Mesenteric fat pad (tissue), 1 donor: ENCODE measurements at regions not wholly inside any gene's neighbourhood (a gene's known extent, or its start where the extent isn't known, plus 50 kb on each side); places are given as distances from the start of the nearest gene placed in this dataset.
"Not testable (repeated sequence)": the region's sequence is repeated elsewhere in the genome, so short reads cannot be mapped to it uniquely, and the experiment has no call there.

Experiments used
- DNase-seq: peaks from one replicate; pipeline ENCODE4 v3.0.0-alpha.2; 2020; ENCODE audit warnings: low spot score
- donor health status: DM: yes; HTN: yes; CAD: no.

- no peak for DNase-seq
Measured at GRCh38 chr17:71067669-71068407, 898.5 kb downstream of the KCNJ2 start.

GRCh38 chr17:71068408-71068750, 899.0 kb downstream of the KCNJ2 start:
- DNase-seq = no peak

- no peak for DNase-seq
Measured at GRCh38 chr17:71071041-71071440, 901.7 kb downstream of the KCNJ2 start.

GRCh38 chr17:71071837-71072236, 902.5 kb downstream of the KCNJ2 start:
- no peak for DNase-seq

- DNase-seq = no peak
Measured at GRCh38 chr17:71080937-71081336, 911.6 kb downstream of the KCNJ2 start.

GRCh38 chr17:71081666-71082065, 912.3 kb downstream of the KCNJ2 start:
- DNase-seq = no peak

- no peak for DNase-seq
Measured at GRCh38 chr17:71084219-71084618, 914.9 kb downstream of the KCNJ2 start.

GRCh38 chr17:71084838-71085237, 915.5 kb downstream of the KCNJ2 start:
- DNase-seq = no peak

GRCh38 chr17:71085238-71086033, 916.1 kb downstream of the KCNJ2 start:
- DNase-seq = no peak

GRCh38 chr17:71089431-71089830, 920.1 kb downstream of the KCNJ2 start:
- no peak for DNase-seq

GRCh38 chr17:71098071-71098470, 928.7 kb downstream of the KCNJ2 start:
- DNase-seq = no peak

GRCh38 chr17:71099003-71099714, 929.8 kb downstream of the KCNJ2 start:
- DNase-seq = no peak

- no peak for DNase-seq
Measured at GRCh38 chr17:71102777-71103176, 933.4 kb downstream of the KCNJ2 start.

GRCh38 chr17:71104225-71104624, 934.9 kb downstream of the KCNJ2 start:
- no peak for DNase-seq

- not testable (repeated sequence) for DNase-seq
Measured at GRCh38 chr17:71106056-71106455, 936.7 kb downstream of the KCNJ2 start.

- DNase-seq = no peak
Measured at GRCh38 chr17:71107136-71107535, 937.8 kb downstream of the KCNJ2 start.

- no peak for DNase-seq
Measured at GRCh38 chr17:71109697-71110096, 940.4 kb downstream of the KCNJ2 start.

GRCh38 chr17:71110326-71110725, 941.0 kb downstream of the KCNJ2 start:
- DNase-seq = no peak

GRCh38 chr17:71111460-71111859, 942.1 kb downstream of the KCNJ2 start:
- no peak for DNase-seq

GRCh38 chr17:71111934-71112333, 942.6 kb downstream of the KCNJ2 start:
- no peak for DNase-seq

GRCh38 chr17:71113347-71113746, 944.0 kb downstream of the KCNJ2 start:
- no peak for DNase-seq
